Liver (tissue), 8 donors: ENCODE measurements at regions not wholly inside any gene's neighbourhood (a gene's known extent, or its start where the extent isn't known, plus 50 kb on each side); places are given as distances from the start of the nearest gene placed in this dataset.

Source experiments
- DNase-seq: peaks from one replicate; pipeline ENCODE4 v3.0.0-alpha.2; 2017; ENCODE audit warnings: low spot score
- H3K27ac ChIP-seq, 2 donors: one replicate each; pipeline ENCODE4 v1.7.0; 2013; ENCODE audit warnings: inconsistent platforms in 2 of 2, low read length in 2 of 2, control low read depth in 1 of 2, low read depth in 1 of 2, mild to moderate bottlenecking in 1 of 2
- H3K27me3 ChIP-seq, 4 donors: one replicate each; pipeline versions ENCODE4 v1.6.1 to v1.7.0; 2013; ENCODE audit warnings: low read length in 3 of 4, inconsistent platforms in 1 of 4, mild to moderate bottlenecking in 1 of 4, moderate library complexity in 1 of 4; ENCODE audit not compliant: control insufficient read depth in 4 of 4, insufficient read depth in 4 of 4
- H3K36me3 ChIP-seq, 4 donors: one replicate each; pipeline versions ENCODE4 v1.6.1 to v1.7.0; 2013; ENCODE audit warnings: low read length in 3 of 4, mild to moderate bottlenecking in 3 of 4, low read depth in 1 of 4, moderate library complexity in 1 of 4; ENCODE audit not compliant: control insufficient read depth in 4 of 4, insufficient read depth in 3 of 4
- H3K4me1 ChIP-seq, 4 donors: one replicate each; pipeline versions ENCODE4 v1.6.1 to v1.7.0; 2013; ENCODE audit warnings: low read length in 3 of 4, mild to moderate bottlenecking in 3 of 4, moderate library complexity in 1 of 4; ENCODE audit not compliant: control insufficient read depth in 4 of 4, insufficient read depth in 4 of 4
- H3K4me3 ChIP-seq, 3 donors: one replicate each; pipeline versions ENCODE4 v1.6.1 to v1.7.0; 2013; ENCODE audit warnings: low read length in 3 of 3, control low read depth in 1 of 3, low read depth in 1 of 3, mild to moderate bottlenecking in 1 of 3
- H3K9ac ChIP-seq, 2 donors: one replicate each; pipeline ENCODE4 v1.7.0; 2013; ENCODE audit warnings: low read length in 2 of 2, mild to moderate bottlenecking in 2 of 2, moderate library complexity in 2 of 2, control low read depth in 1 of 2, low read depth in 1 of 2
- H3K9me3 ChIP-seq, 4 donors: one replicate each; pipeline versions ENCODE4 v1.6.1 to v1.7.0; 2013; ENCODE audit warnings: low read length in 3 of 4; ENCODE audit not compliant: control insufficient read depth in 4 of 4
- CTCF ChIP-seq: fragments of 150-350 bp; IDR thresholded peaks from 2 replicates; pipeline ENCODE4 v1.5.1; 2017; ENCODE audit warnings: improper control_type of control experiment, low read depth, low read length; ENCODE audit not compliant: missing input control
- EGR1 ChIP-seq, 2 donors: IDR thresholded peaks; 2 replicates each; pipeline ENCODE4 v1.6.1; 2016 to 2018; ENCODE audit warnings: antibody characterized with exemption in 2 of 2, low read depth in 2 of 2
- FOXA1 ChIP-seq: IDR thresholded peaks from 2 replicates; pipeline ENCODE4 v1.6.1; 2016; ENCODE audit warnings: antibody characterized with exemption
- FOXA2 ChIP-seq: IDR thresholded peaks from 2 replicates; pipeline ENCODE4 v1.6.1; 2016; ENCODE audit warnings: antibody characterized with exemption
- GABPA ChIP-seq, 2 donors: IDR thresholded peaks in 1 of 2; conservative IDR thresholded peaks in 1 of 2; 2 replicates each; pipeline ENCODE4 v1.6.1; 2016; ENCODE audit warnings: antibody characterized with exemption in 2 of 2, mild to moderate bottlenecking in 1 of 2, moderate library complexity in 1 of 2
- HNF4A ChIP-seq, 2 donors: conservative IDR thresholded peaks; 2 replicates each; pipeline ENCODE4 v1.6.1; 2016; ENCODE audit warnings: antibody characterized with exemption in 2 of 2, mild to moderate bottlenecking in 2 of 2
- HNF4G ChIP-seq: IDR thresholded peaks from 2 replicates; pipeline ENCODE4 v1.6.1; 2016; ENCODE audit warnings: antibody characterized with exemption
- JUND ChIP-seq, 2 donors: IDR thresholded peaks; 2 replicates each; pipeline ENCODE4 v1.6.1; 2016; ENCODE audit warnings: antibody characterized with exemption in 2 of 2
- MAX ChIP-seq: IDR thresholded peaks from 2 replicates; pipeline ENCODE4 v1.6.1; 2016; ENCODE audit warnings: antibody characterized with exemption
- NR2F2 ChIP-seq: IDR thresholded peaks from 2 replicates; pipeline ENCODE4 v1.6.1; 2016; ENCODE audit warnings: antibody characterized with exemption
- RAD21 ChIP-seq, 2 donors: IDR thresholded peaks; 2 replicates each; pipeline ENCODE4 v1.6.1; 2016; ENCODE audit warnings: antibody characterized with exemption in 2 of 2, mild to moderate bottlenecking in 2 of 2
- REST ChIP-seq: IDR thresholded peaks from 2 replicates; pipeline ENCODE4 v1.6.1; 2016; ENCODE audit warnings: antibody characterized with exemption, mild to moderate bottlenecking
- RXRA ChIP-seq, 2 donors: IDR thresholded peaks; 2 replicates each; pipeline ENCODE4 v1.6.1; 2017 to 2018; ENCODE audit warnings: antibody characterized with exemption in 2 of 2, mild to moderate bottlenecking in 1 of 2
- SP1 ChIP-seq: IDR thresholded peaks from 2 replicates; pipeline ENCODE4 v1.6.1; 2018; ENCODE audit warnings: antibody characterized with exemption, mild to moderate bottlenecking
- TAF1 ChIP-seq: conservative IDR thresholded peaks from 2 replicates; pipeline ENCODE4 v1.6.1; 2016; ENCODE audit warnings: antibody characterized with exemption, mild to moderate bottlenecking
- YY1 ChIP-seq: IDR thresholded peaks from 2 replicates; pipeline ENCODE4 v1.6.1; 2016; ENCODE audit warnings: antibody characterized with exemption, mild to moderate bottlenecking
- ZBTB33 ChIP-seq: IDR thresholded peaks from 2 replicates; pipeline ENCODE4 v1.6.1; 2016; ENCODE audit warnings: antibody characterized with exemption
- WGBS: extraction: QIAGEN DNeasy Blood & Tissue Kit; methylation state at CpG from one replicate; pipeline ENCODE4 v1.1.7; 2013; 5-methylcytosine and 5-hydroxymethylcytosine counted together
- TF ChIP-seq, protein P1 (sequence below): IDR thresholded peaks from 2 replicates; pipeline ENCODE4 v1.6.1; 2016; ENCODE audit warnings: antibody characterized with exemption
- donor health status: healthy.
- donor health status: healthy.
- donor health status: healthy.
- donor health status: healthy.
- donor health status: healthy.

- Histone ChIP-seq H3K27ac (no peak overlapping the region), H3K9ac (no peak overlapping the region), H3K9me3 (no peaks in the 10 kb centered on the region), H3K27me3 (no peaks in the 10 kb centered on the region), H3K4me1 (no peaks in the 10 kb centered on the region), H3K4me3 (no peak overlapping the region), H3K36me3 (no peaks in the 10 kb centered on the region)
- TF ChIP-seq HNF4G: no peak
- no peak for TF ChIP-seq FOXA2
- TF ChIP-seq RAD21 (IDR thresholded peaks at IDR 0.05): no peak
- TF ChIP-seq REST: no peak
- no peak for TF ChIP-seq GABPA (IDR thresholded peaks at IDR 0.05 in 1 of 2, conservative IDR thresholded peaks at IDR 0.05 in 1 of 2)
- no peak for TF ChIP-seq FOXA1
- TF ChIP-seq ZBTB33: no peak
- no peak for TF ChIP-seq EGR1 (IDR thresholded peaks at IDR 0.05; ENCODE audit: low read depth in 2 of 2)
- TF ChIP-seq HNF4A (conservative IDR thresholded peaks at IDR 0.05): no peak
- TF ChIP-seq RXRA (IDR thresholded peaks at IDR 0.05): no peak
- no peak for TF ChIP-seq CTCF
- no peak for TF ChIP-seq JUND (IDR thresholded peaks at IDR 0.05)
- TF ChIP-seq TAF1: no peak
- TF ChIP-seq, protein P1, sequence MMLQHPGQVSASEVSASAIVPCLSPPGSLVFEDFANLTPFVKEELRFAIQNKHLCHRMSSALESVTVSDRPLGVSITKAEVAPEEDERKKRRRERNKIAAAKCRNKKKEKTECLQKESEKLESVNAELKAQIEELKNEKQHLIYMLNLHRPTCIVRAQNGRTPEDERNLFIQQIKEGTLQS: no peak
- TF ChIP-seq NR2F2: no peak
- TF ChIP-seq YY1: no peak
- TF ChIP-seq MAX: no peak
- TF ChIP-seq SP1: no peak
- WGBS: 96% methylated on average over 5 of the region's 5 CpGs
- no peak for DNase-seq
Observed at GRCh38 chr1:56382929-56383328, 196.4 kb downstream of the PLPP3 start.
